ENCODE measurements at regions not wholly inside any gene's neighbourhood (a gene's known extent, or its start where the extent isn't known, plus 50 kb on each side); places are given as distances from the start of the nearest gene placed in this dataset.

DNA sequence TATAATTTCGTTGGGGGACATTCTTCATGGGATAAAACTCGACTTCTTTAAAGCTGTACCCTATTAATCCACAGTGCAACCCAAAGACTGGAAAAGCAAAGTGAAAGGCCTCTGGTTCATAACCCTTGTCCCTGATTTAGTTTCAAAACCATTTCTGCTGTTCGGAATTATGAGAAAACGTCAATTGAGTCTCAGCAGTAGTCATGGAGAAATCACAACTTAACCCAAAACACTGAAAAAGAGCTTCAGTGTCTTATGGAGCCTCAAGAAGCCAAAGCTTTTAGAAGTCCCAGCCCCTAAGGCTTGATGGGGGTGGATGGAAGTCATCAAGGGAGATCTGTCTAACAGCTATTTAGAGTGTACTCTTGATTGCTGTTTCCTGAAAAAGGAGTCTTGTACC is 73.5 kb upstream of the VCAM1 start:
- TF ChIP-seq, protein P1, sequence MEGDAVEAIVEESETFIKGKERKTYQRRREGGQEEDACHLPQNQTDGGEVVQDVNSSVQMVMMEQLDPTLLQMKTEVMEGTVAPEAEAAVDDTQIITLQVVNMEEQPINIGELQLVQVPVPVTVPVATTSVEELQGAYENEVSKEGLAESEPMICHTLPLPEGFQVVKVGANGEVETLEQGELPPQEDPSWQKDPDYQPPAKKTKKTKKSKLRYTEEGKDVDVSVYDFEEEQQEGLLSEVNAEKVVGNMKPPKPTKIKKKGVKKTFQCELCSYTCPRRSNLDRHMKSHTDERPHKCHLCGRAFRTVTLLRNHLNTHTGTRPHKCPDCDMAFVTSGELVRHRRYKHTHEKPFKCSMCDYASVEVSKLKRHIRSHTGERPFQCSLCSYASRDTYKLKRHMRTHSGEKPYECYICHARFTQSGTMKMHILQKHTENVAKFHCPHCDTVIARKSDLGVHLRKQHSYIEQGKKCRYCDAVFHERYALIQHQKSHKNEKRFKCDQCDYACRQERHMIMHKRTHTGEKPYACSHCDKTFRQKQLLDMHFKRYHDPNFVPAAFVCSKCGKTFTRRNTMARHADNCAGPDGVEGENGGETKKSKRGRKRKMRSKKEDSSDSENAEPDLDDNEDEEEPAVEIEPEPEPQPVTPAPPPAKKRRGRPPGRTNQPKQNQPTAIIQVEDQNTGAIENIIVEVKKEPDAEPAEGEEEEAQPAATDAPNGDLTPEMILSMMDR (IDR thresholded peaks at IDR 0.05; ENCODE audit: low read depth, low read length, poor library complexity, severe bottlenecking) = no peak
- no peak for TF ChIP-seq EZH2phosphoT487 (IDR thresholded peaks at IDR 0.05; ENCODE audit: borderline replicate concordance, low read length)
